Neural cell (in vitro differentiated cells): ENCODE measurements at regions not wholly inside any gene's neighbourhood (a gene's known extent, or its start where the extent isn't known, plus 50 kb on each side); places are given as distances from the start of the nearest gene placed in this dataset.

ENCODE experiments used
- H2AFZ ChIP-seq: fragments of 200-600, 300-800 bp; sonication (generic), shearing (Covaris generic); 2 replicates; pipeline ENCODE4 v1.6.0; 2014; ENCODE audit warnings: low read depth, mild to moderate bottlenecking, antibody characterized with exemption, low read length, moderate library complexity
- H3F3A ChIP-seq: fragments of 200-600 bp; shearing (Covaris generic); 2 replicates; pipeline ENCODE4 v1.6.1; 2016; ENCODE audit warnings: mild to moderate bottlenecking, moderate library complexity, mixed read lengths, antibody characterized with exemption, low read length; ENCODE audit not compliant: insufficient read depth, poor library complexity, severe bottlenecking
- H3K27ac ChIP-seq: fragments of 200-600, 300-800 bp; sonication (generic), shearing (Covaris generic); 2 replicates; pipeline ENCODE4 v1.5.1; 2014; ENCODE audit warnings: mild to moderate bottlenecking, low read length, moderate library complexity
- H3K27me3 ChIP-seq: fragments of 300-800, 200-600 bp; sonication (generic), shearing (Covaris generic); 2 replicates; pipeline ENCODE4 v1.6.0; 2014; ENCODE audit warnings: mild to moderate bottlenecking, low read depth, low read length, moderate library complexity; ENCODE audit not compliant: insufficient read depth
- H3K36me3 ChIP-seq: fragments of 300-800, 200-600 bp; sonication (generic), shearing (Covaris generic); 2 replicates; pipeline ENCODE4 v1.5.1; 2014; ENCODE audit warnings: mild to moderate bottlenecking, antibody characterized with exemption, low read length, moderate library complexity; ENCODE audit not compliant: insufficient read depth
- H3K4me2 ChIP-seq: fragments of 300-800, 200-600 bp; sonication (generic), shearing (Covaris generic); 2 replicates; pipeline ENCODE4 v1.6.0; 2014; ENCODE audit warnings: mild to moderate bottlenecking, low read length
- H3K4me3 ChIP-seq: fragments of 300-800, 200-600 bp; sonication (generic), shearing (Covaris generic); 2 replicates; pipeline ENCODE4 v1.5.1; 2014; ENCODE audit warnings: mild to moderate bottlenecking, low read length, moderate library complexity
- H3K79me2 ChIP-seq: fragments of 200-600 bp; shearing (Covaris generic); replicated peaks from 2 replicates; pipeline ENCODE4 v1.6.0; 2014; ENCODE audit warnings: mild to moderate bottlenecking, low read length, moderate library complexity; ENCODE audit not compliant: insufficient read depth
- H3K9ac ChIP-seq: fragments of 300-800, 200-600 bp; sonication (generic), shearing (Covaris generic); 2 replicates; pipeline ENCODE4 v1.6.1; 2016; ENCODE audit warnings: mild to moderate bottlenecking, low read length, mixed read lengths
- H3K9me2 ChIP-seq: fragments of 200-600 bp; shearing (Covaris generic); 2 replicates; pipeline ENCODE4 v1.6.1; 2016; ENCODE audit warnings: mild to moderate bottlenecking, low read length, mixed read lengths; ENCODE audit not compliant: insufficient read depth
- H3K9me3 ChIP-seq: fragments of 200-600, 300-800 bp; sonication (generic), shearing (Covaris generic); 2 replicates; pipeline ENCODE4 v1.6.1; 2016; ENCODE audit warnings: mild to moderate bottlenecking, mixed run types, low read length, moderate library complexity, mixed read lengths
- H4K20me1 ChIP-seq: fragments of 200-600 bp; shearing (Covaris generic); 2 replicates; pipeline ENCODE4 v1.6.1; 2016; ENCODE audit warnings: mild to moderate bottlenecking, mixed run types; ENCODE audit not compliant: insufficient read depth
- EP300 ChIP-seq: fragments of 450-650 bp; conservative IDR thresholded peaks from 2 replicates; pipeline ENCODE4 v1.6.1; 2014; ENCODE audit warnings: antibody characterized with exemption, mild to moderate bottlenecking, moderate library complexity; ENCODE audit not compliant: poor library complexity, severe bottlenecking
- EZH2 ChIP-seq: fragments of 200-600, 300-800 bp; shearing (Covaris generic), sonication (generic); IDR thresholded peaks from 2 replicates; pipeline ENCODE4 v1.6.1; 2014; ENCODE audit warnings: antibody characterized with exemption, low read length, borderline replicate concordance, mild to moderate bottlenecking; ENCODE audit not compliant: insufficient read depth, poor library complexity, severe bottlenecking
- POLR2AphosphoS5 ChIP-seq: IDR thresholded peaks from 2 replicates; pipeline ENCODE4 v1.6.1; 2012
- RAD21 ChIP-seq: fragments of 450-650 bp; conservative IDR thresholded peaks from 2 replicates; pipeline ENCODE4 v1.6.1; 2014; ENCODE audit warnings: antibody characterized with exemption, mild to moderate bottlenecking, moderate library complexity
- REST ChIP-seq: IDR thresholded peaks from 2 replicates; pipeline ENCODE4 v1.6.1; 2012; ENCODE audit warnings: borderline replicate concordance
- SMC3 ChIP-seq: fragments of 450-650 bp; conservative IDR thresholded peaks from 2 replicates; pipeline ENCODE4 v1.6.1; 2014; ENCODE audit warnings: antibody characterized with exemption, mild to moderate bottlenecking, moderate library complexity; ENCODE audit not compliant: poor library complexity
- TAF1 ChIP-seq: IDR thresholded peaks from 2 replicates; pipeline ENCODE4 v1.6.1; 2012; ENCODE audit warnings: low read depth

- Histone ChIP-seq H3K4me3 (no peak overlapping the region), H3F3A (no peaks in the 10 kb centered on the region), H2AFZ (no peak overlapping the region), H3K27me3 (no peaks in the 10 kb centered on the region), H3K27ac (peak overlapping the region; percentile 86), H3K79me2 (no peaks in the 10 kb centered on the region), H3K4me2 (no peak overlapping the region), H4K20me1 (no peaks in the 10 kb centered on the region), H3K9ac (no peak overlapping the region), H3K36me3 (no peaks in the 10 kb centered on the region), H3K9me3 (no peaks in the 10 kb centered on the region), H3K9me2 (no peaks in the 10 kb centered on the region)
- TF ChIP-seq SMC3: no peak
- TF ChIP-seq EP300: no peak
- TF ChIP-seq EZH2: no peak
- TF ChIP-seq RAD21: no peak
- TF ChIP-seq REST: no peak
Observed at GRCh38 chr3:115503394-115503793, 119.9 kb upstream of the GAP43 start.

GRCh38 chr3:115508562-115508961, 114.7 kb upstream of the GAP43 start:
- Histone ChIP-seq H3K27me3 (no peaks in the 10 kb centered on the region), H3K36me3 (no peaks in the 10 kb centered on the region), H3K79me2 (no peaks in the 10 kb centered on the region), H3K4me3 (peak overlapping the region; percentile 2), H3K4me2 (no peak overlapping the region), H3K27ac (peak overlapping the region; percentile 68), H4K20me1 (no peaks in the 10 kb centered on the region), H3F3A (peaks cover 9% of the 10 kb centered on the region), H3K9me2 (no peaks in the 10 kb centered on the region), H3K9ac (peak overlapping the region; percentile 25), H3K9me3 (no peaks in the 10 kb centered on the region), H2AFZ (no peak overlapping the region)
- peak; percentile 30 for TF ChIP-seq REST
- TF ChIP-seq TAF1: no peak
- peak; percentile 35 for TF ChIP-seq RAD21
- TF ChIP-seq EP300: peak; percentile 35
- TF ChIP-seq SMC3: peak; percentile 33
- no peak for TF ChIP-seq POLR2AphosphoS5
